ENCODE measurements at regions not wholly inside any gene's neighbourhood (a gene's known extent, or its start where the extent isn't known, plus 50 kb on each side); places are given as distances from the start of the nearest gene placed in this dataset.

GRCh38 chr6:28632326-28632851, 106.7 kb downstream of the GPX5 start:
- peaks cover 1% of the 10 kb centered on the region for H3K36me3 Mint-ChIP-seq (ENCODE audit: insufficient read depth)
- H3K4me1 Mint-ChIP-seq (ENCODE audit: low read depth) = peaks cover 14% of the 10 kb centered on the region
- DNase-seq (ENCODE audit: low spot score, unreplicated experiment) = no peak
- H3K27me3 Mint-ChIP-seq = peaks cover 23% of the 10 kb centered on the region
- no peak for TF ChIP-seq CTCF (IDR thresholded peaks at IDR 0.05; ENCODE audit: unreplicated experiment)
- H3K27ac Mint-ChIP-seq = no peak overlapping the region
- H3K9me3 Mint-ChIP-seq (ENCODE audit: low read depth) = no peaks in the 10 kb centered on the region
- no peak overlapping the region for H3K4me3 Mint-ChIP-seq (ENCODE audit: low read depth)

DNA sequence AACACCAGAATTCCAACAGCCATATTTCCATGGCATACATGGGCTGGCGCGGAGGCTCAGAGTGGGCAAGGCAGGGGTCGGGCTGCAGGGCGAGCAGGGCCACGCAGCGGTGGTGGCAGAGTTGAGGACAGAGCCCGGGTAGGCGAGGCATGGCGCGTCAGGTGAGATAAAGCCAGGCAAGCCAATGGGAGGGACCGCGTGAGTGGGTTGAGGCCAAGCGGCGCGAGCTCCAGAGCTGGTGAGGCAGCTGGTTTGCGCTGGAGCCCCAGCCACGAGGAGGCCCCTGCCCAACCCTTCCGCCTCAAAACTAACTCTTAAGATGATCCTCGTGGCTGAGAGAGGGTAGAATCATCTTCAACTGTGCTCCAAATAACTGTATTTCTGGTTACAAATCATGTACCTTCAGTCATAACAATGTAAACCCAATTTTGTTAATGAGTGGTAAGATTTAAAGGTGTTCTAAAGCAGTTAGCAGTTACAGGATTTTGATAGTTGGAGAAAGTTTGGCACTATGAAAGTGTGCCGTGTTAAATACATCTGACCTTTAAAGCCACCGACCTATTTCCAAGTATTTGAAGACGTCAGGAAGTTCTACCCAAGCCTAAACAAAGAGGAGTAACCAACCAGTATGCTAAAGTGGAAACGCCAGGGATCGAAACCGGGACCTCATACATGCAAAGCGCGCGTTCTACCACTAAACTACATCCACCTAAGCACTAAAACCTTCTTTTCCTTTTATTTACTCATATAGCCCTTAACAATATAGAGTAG, 107.9 kb downstream of the GPX5 start:
- no peaks in the 10 kb centered on the region for H3K36me3 Mint-ChIP-seq (ENCODE audit: insufficient read depth)
- H3K9me3 Mint-ChIP-seq (ENCODE audit: low read depth) = no peaks in the 10 kb centered on the region
- DNase-seq (ENCODE audit: low spot score, unreplicated experiment) = no peak
- H3K27me3 Mint-ChIP-seq = peaks cover 24% of the 10 kb centered on the region
- no peak overlapping the region for H3K4me3 Mint-ChIP-seq (ENCODE audit: low read depth)
- no peak overlapping the region for H3K27ac Mint-ChIP-seq
- peaks cover 14% of the 10 kb centered on the region for H3K4me1 Mint-ChIP-seq (ENCODE audit: low read depth)
- TF ChIP-seq CTCF (IDR thresholded peaks at IDR 0.05; ENCODE audit: unreplicated experiment) = no peak

DNA sequence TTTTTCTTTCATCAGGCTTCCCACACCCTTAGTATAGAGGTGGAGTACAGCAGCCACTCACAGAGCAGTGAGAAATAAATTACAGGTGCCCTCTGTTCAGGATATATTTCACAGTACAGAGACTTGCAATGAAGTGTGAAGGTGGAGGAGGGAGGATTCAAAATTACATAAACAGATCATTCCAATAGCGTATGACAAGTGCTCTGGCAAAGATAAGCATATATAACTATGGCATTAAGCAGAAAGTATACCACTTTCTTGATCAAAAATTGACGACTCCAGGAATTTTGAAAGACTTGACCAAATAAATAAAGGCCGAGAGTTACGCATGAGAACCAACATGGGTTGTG, 108.7 kb downstream of the GPX5 start:
- Mint-ChIP-seq H3K9me3 (ENCODE audit: low read depth) (no peaks in the 10 kb centered on the region), H3K4me3 (ENCODE audit: low read depth) (peak overlapping the region; percentile 78), H3K27ac (no peak overlapping the region), H3K36me3 (ENCODE audit: insufficient read depth) (no peaks in the 10 kb centered on the region), H3K27me3 (peaks cover 24% of the 10 kb centered on the region), H3K4me1 (ENCODE audit: low read depth) (peaks cover 14% of the 10 kb centered on the region)
- no peak for DNase-seq (ENCODE audit: low spot score, unreplicated experiment)
- no peak for TF ChIP-seq CTCF (IDR thresholded peaks at IDR 0.05; ENCODE audit: unreplicated experiment)

- Mint-ChIP-seq H3K27me3 (peaks cover 24% of the 10 kb centered on the region), H3K4me1 (ENCODE audit: low read depth) (peaks cover 14% of the 10 kb centered on the region), H3K36me3 (ENCODE audit: insufficient read depth) (no peaks in the 10 kb centered on the region), H3K4me3 (ENCODE audit: low read depth) (peak overlapping the region; percentile 78), H3K27ac (no peak overlapping the region), H3K9me3 (ENCODE audit: low read depth) (no peaks in the 10 kb centered on the region)
- DNase-seq (ENCODE audit: low spot score, unreplicated experiment) = no peak
- no peak for TF ChIP-seq CTCF (IDR thresholded peaks at IDR 0.05; ENCODE audit: unreplicated experiment)
Observed at GRCh38 chr6:28634761-28635546, 109.3 kb downstream of the GPX5 start.

- H3K27me3 Mint-ChIP-seq = peaks cover 24% of the 10 kb centered on the region
- DNase-seq (ENCODE audit: low spot score, unreplicated experiment) = no peak
Observed at GRCh38 chr6:28635547-28636158, 110.0 kb downstream of the GPX5 start.

More at GRCh38 chr6:28635547-28636158, 110.0 kb downstream of the GPX5 start:
- Mint-ChIP-seq H3K4me1 (ENCODE audit: low read depth) (peaks cover 14% of the 10 kb centered on the region), H3K4me3 (ENCODE audit: low read depth) (peak overlapping the region; percentile 78), H3K27ac (no peak overlapping the region), H3K36me3 (ENCODE audit: insufficient read depth) (no peaks in the 10 kb centered on the region), H3K9me3 (ENCODE audit: low read depth) (no peaks in the 10 kb centered on the region)
- no peak for TF ChIP-seq CTCF (IDR thresholded peaks at IDR 0.05; ENCODE audit: unreplicated experiment)
